ENCODE measurements at regions not wholly inside any gene's neighbourhood (a gene's known extent, or its start where the extent isn't known, plus 50 kb on each side); places are given as distances from the start of the nearest gene placed in this dataset.

- Mint-ChIP-seq H3K36me3 (no peaks in the 10 kb centered on the region), H3K9me3 (no peaks in the 10 kb centered on the region)
- no peak for DNase-seq
Observed at GRCh38 chr5:124634741-124635323, 111.6 kb downstream of the ZNF608 start.

GRCh38 chr5:124634228-124634739 is 112.2 kb downstream of the ZNF608 start:
- H3K4me3 Mint-ChIP-seq, result no peak overlapping the region
- H3K27ac Mint-ChIP-seq, result no peak overlapping the region
- intact Hi-C loops (cut with micrococcal nuclease), result no loop called here
- H3K36me3 Mint-ChIP-seq, result no peaks in the 10 kb centered on the region
- no peak for DNase-seq
- peaks cover 2% of the 10 kb centered on the region for H3K27me3 Mint-ChIP-seq
- no peaks in the 10 kb centered on the region for H3K4me1 Mint-ChIP-seq (ENCODE audit: low read depth)
- no peaks in the 10 kb centered on the region for H3K9me3 Mint-ChIP-seq
- ChIA-PET POLR2A (no interaction called here), CTCF (no interaction called here)

More at GRCh38 chr5:124634741-124635323, 111.6 kb downstream of the ZNF608 start:
- Mint-ChIP-seq H3K4me1 (ENCODE audit: low read depth) (no peaks in the 10 kb centered on the region), H3K27ac (no peak overlapping the region), H3K27me3 (peaks cover 4% of the 10 kb centered on the region), H3K4me3 (no peak overlapping the region)
- ChIA-PET CTCF (no interaction called here), POLR2A (no interaction called here)
- intact Hi-C loops (cut with micrococcal nuclease), result no loop called here

GRCh38 chr5:124633209-124633608 is 113.2 kb downstream of the ZNF608 start:
- no peaks in the 10 kb centered on the region for H3K9me3 Mint-ChIP-seq
- no peak overlapping the region for H3K4me3 Mint-ChIP-seq
- peaks cover 3% of the 10 kb centered on the region for H3K27me3 Mint-ChIP-seq
- DNase-seq, result no peak
- intact Hi-C loops (cut with micrococcal nuclease), result no loop called here
- no peak overlapping the region for H3K27ac Mint-ChIP-seq
- no peaks in the 10 kb centered on the region for H3K4me1 Mint-ChIP-seq (ENCODE audit: low read depth)
- ChIA-PET POLR2A (no interaction called here), CTCF (no interaction called here)
- H3K36me3 Mint-ChIP-seq, result no peaks in the 10 kb centered on the region

GRCh38 chr5:124631874-124632550 is 114.4 kb downstream of the ZNF608 start:
- peaks cover 3% of the 10 kb centered on the region for H3K27me3 Mint-ChIP-seq
- H3K9me3 Mint-ChIP-seq, result no peaks in the 10 kb centered on the region
- POLR2A ChIA-PET, result no interaction called here
- no peaks in the 10 kb centered on the region for H3K36me3 Mint-ChIP-seq
- no peaks in the 10 kb centered on the region for H3K4me1 Mint-ChIP-seq (ENCODE audit: low read depth)
- H3K4me3 Mint-ChIP-seq, result no peak overlapping the region
- H3K27ac Mint-ChIP-seq, result no peak overlapping the region
- CTCF ChIA-PET, result no interaction called here
- intact Hi-C loops (cut with micrococcal nuclease), result no loop called here
- no peak for DNase-seq

- Mint-ChIP-seq H3K4me1 (ENCODE audit: low read depth) (no peaks in the 10 kb centered on the region), H3K9me3 (no peaks in the 10 kb centered on the region), H3K27ac (no peak overlapping the region), H3K27me3 (peaks cover 6% of the 10 kb centered on the region), H3K36me3 (no peaks in the 10 kb centered on the region), H3K4me3 (no peak overlapping the region)
- intact Hi-C loops (cut with micrococcal nuclease), result no loop called here
- DNase-seq, result no peak
- POLR2A ChIA-PET, result no interaction called here
- CTCF ChIA-PET, result no interaction called here
Observed at GRCh38 chr5:124630767-124631704, 115.4 kb downstream of the ZNF608 start.

GRCh38 chr5:124628721-124629596 is 117.5 kb downstream of the ZNF608 start:
- DNase-seq, result no peak
- Mint-ChIP-seq H3K27me3 (peaks cover 7% of the 10 kb centered on the region), H3K27ac (no peak overlapping the region), H3K4me1 (ENCODE audit: low read depth) (no peaks in the 10 kb centered on the region), H3K9me3 (no peaks in the 10 kb centered on the region), H3K36me3 (no peaks in the 10 kb centered on the region), H3K4me3 (no peak overlapping the region)
- ChIA-PET CTCF (no interaction called here), POLR2A (no interaction called here)
- intact Hi-C loops (cut with micrococcal nuclease), result no loop called here

GRCh38 chr5:124627815-124628595 is 118.4 kb downstream of the ZNF608 start:
- H3K36me3 Mint-ChIP-seq, result no peaks in the 10 kb centered on the region
- ChIA-PET POLR2A (no interaction called here), CTCF (no interaction called here)
- no peaks in the 10 kb centered on the region for H3K4me1 Mint-ChIP-seq (ENCODE audit: low read depth)
- intact Hi-C loops (cut with micrococcal nuclease), result no loop called here
- H3K27ac Mint-ChIP-seq, result no peak overlapping the region
- DNase-seq, result no peak
- H3K4me3 Mint-ChIP-seq, result no peak overlapping the region
- peaks cover 7% of the 10 kb centered on the region for H3K27me3 Mint-ChIP-seq
- H3K9me3 Mint-ChIP-seq, result no peaks in the 10 kb centered on the region

GRCh38 chr5:124626053-124626452 is 120.4 kb downstream of the ZNF608 start:
- intact Hi-C loops (cut with micrococcal nuclease), result no loop called here
- H3K27ac Mint-ChIP-seq, result no peak overlapping the region
- H3K9me3 Mint-ChIP-seq, result no peaks in the 10 kb centered on the region
- H3K4me1 Mint-ChIP-seq (ENCODE audit: low read depth), result no peaks in the 10 kb centered on the region
- CTCF ChIA-PET, result no interaction called here
- no peak overlapping the region for H3K4me3 Mint-ChIP-seq
- POLR2A ChIA-PET, result no interaction called here
- no peaks in the 10 kb centered on the region for H3K36me3 Mint-ChIP-seq
- peaks cover 7% of the 10 kb centered on the region for H3K27me3 Mint-ChIP-seq
- no peak for DNase-seq

GRCh38 chr5:124623265-124623664 is 123.2 kb downstream of the ZNF608 start:
- Mint-ChIP-seq H3K4me3 (no peak overlapping the region), H3K4me1 (ENCODE audit: low read depth) (no peaks in the 10 kb centered on the region), H3K27me3 (peaks cover 8% of the 10 kb centered on the region), H3K36me3 (no peaks in the 10 kb centered on the region), H3K27ac (no peak overlapping the region), H3K9me3 (no peaks in the 10 kb centered on the region)
- DNase-seq, result no peak
- CTCF ChIA-PET, result no interaction called here
- POLR2A ChIA-PET, result no interaction called here
- intact Hi-C loops (cut with micrococcal nuclease), result no loop called here

- H3K4me3 Mint-ChIP-seq, result no peak overlapping the region
- DNase-seq, result no peak
- POLR2A ChIA-PET, result no interaction called here
- H3K27ac Mint-ChIP-seq, result no peak overlapping the region
- no peaks in the 10 kb centered on the region for H3K36me3 Mint-ChIP-seq
- H3K4me1 Mint-ChIP-seq (ENCODE audit: low read depth), result no peaks in the 10 kb centered on the region
- CTCF ChIA-PET, result no interaction called here
- H3K9me3 Mint-ChIP-seq, result no peaks in the 10 kb centered on the region
- H3K27me3 Mint-ChIP-seq, result peaks cover 8% of the 10 kb centered on the region
- intact Hi-C loops (cut with micrococcal nuclease), result no loop called here
Observed at GRCh38 chr5:124622851-124623250, 123.6 kb downstream of the ZNF608 start.

GRCh38 chr5:124621279-124621678 is 125.2 kb downstream of the ZNF608 start:
- Mint-ChIP-seq H3K9me3 (no peaks in the 10 kb centered on the region), H3K27ac (no peak overlapping the region)
- intact Hi-C loops (cut with micrococcal nuclease), result no loop called here

More at GRCh38 chr5:124621279-124621678, 125.2 kb downstream of the ZNF608 start:
- ChIA-PET POLR2A (no interaction called here), CTCF (no interaction called here)
- H3K27me3 Mint-ChIP-seq, result peaks cover 6% of the 10 kb centered on the region
- H3K4me1 Mint-ChIP-seq (ENCODE audit: low read depth), result no peaks in the 10 kb centered on the region
- no peak for DNase-seq
- no peaks in the 10 kb centered on the region for H3K36me3 Mint-ChIP-seq
- no peak overlapping the region for H3K4me3 Mint-ChIP-seq

All from activated CD4-positive, alpha-beta memory T cell treated with anti-CD3 and anti-CD28 coated beads for 36 hours (primary cell).